HUES48 (cell line): ENCODE measurements at regions not wholly inside any gene's neighbourhood (a gene's known extent, or its start where the extent isn't known, plus 50 kb on each side); places are given as distances from the start of the nearest gene placed in this dataset.

Source experiments
- H3K27ac ChIP-seq: one replicate; pipeline ENCODE4 v1.7.0; 2013; ENCODE audit warnings: low read depth, low read length, inconsistent platforms
- H3K27me3 ChIP-seq: 2 replicates; pipeline ENCODE4 v1.6.1; 2013; ENCODE audit warnings: mild to moderate bottlenecking, low read length; ENCODE audit not compliant: control insufficient read depth, insufficient read depth
- H3K36me3 ChIP-seq: 2 replicates; pipeline ENCODE4 v1.6.1; 2013; ENCODE audit warnings: low read length; ENCODE audit not compliant: control insufficient read depth, insufficient read depth
- H3K4me1 ChIP-seq: 2 replicates; pipeline ENCODE4 v1.6.1; 2013; ENCODE audit warnings: mild to moderate bottlenecking, low read length; ENCODE audit not compliant: control insufficient read depth, insufficient read depth
- H3K4me3 ChIP-seq: 2 replicates; pipeline ENCODE4 v1.5.1; 2013; ENCODE audit warnings: mild to moderate bottlenecking, low read depth, low read length
- H3K9ac ChIP-seq: 2 replicates; pipeline ENCODE4 v1.6.1; 2013; ENCODE audit warnings: mild to moderate bottlenecking, low read depth, low read length, moderate library complexity
- H3K9me3 ChIP-seq: 2 replicates; pipeline ENCODE4 v1.6.1; 2013; ENCODE audit warnings: low read length; ENCODE audit not compliant: control insufficient read depth, insufficient read depth

GRCh38 chr7:106767078-106767477 is 98.0 kb upstream of the PIK3CG start:
- H3K4me3 ChIP-seq: no peak overlapping the region
- no peaks in the 10 kb centered on the region for H3K27me3 ChIP-seq
- no peaks in the 10 kb centered on the region for H3K9me3 ChIP-seq
- 0 out of 2 replicates have a peak, but pooled peaks cover 2% of the 10 kb centered on the region for H3K4me1 ChIP-seq
- H3K36me3 ChIP-seq: no peaks in the 10 kb centered on the region
- no peak overlapping the region for H3K9ac ChIP-seq
- no peak overlapping the region for H3K27ac ChIP-seq

- no peaks in the 10 kb centered on the region for H3K36me3 ChIP-seq
- no peaks in the 10 kb centered on the region for H3K9me3 ChIP-seq
- 0 out of 2 replicates have a peak, but pooled peaks cover 2% of the 10 kb centered on the region for H3K4me1 ChIP-seq
- H3K27ac ChIP-seq: no peak overlapping the region
- H3K27me3 ChIP-seq: no peaks in the 10 kb centered on the region
- H3K9ac ChIP-seq: no peak overlapping the region
- H3K4me3 ChIP-seq: no peak overlapping the region
These were observed 97.4 kb upstream of the PIK3CG start for GRCh38 chr7:106767498-106768323.

- Histone ChIP-seq H3K27ac (no peak overlapping the region), H3K36me3 (no peaks in the 10 kb centered on the region), H3K9me3 (no peaks in the 10 kb centered on the region), H3K4me1 (peaks cover 2% of the 10 kb centered on the region; the same call in 1 of the 2 replicates), H3K27me3 (no peaks in the 10 kb centered on the region), H3K9ac (no peak overlapping the region), H3K4me3 (no peak overlapping the region)
These were observed 96.7 kb upstream of the PIK3CG start for GRCh38 chr7:106768324-106768751.

GRCh38 chr7:106770191-106770590 is 94.9 kb upstream of the PIK3CG start:
- H3K36me3 ChIP-seq: no peaks in the 10 kb centered on the region
- H3K9me3 ChIP-seq: no peaks in the 10 kb centered on the region
- no peak overlapping the region for H3K4me3 ChIP-seq
- H3K4me1 ChIP-seq: peaks cover 2% of the 10 kb centered on the region; the same call in 1 of the 2 replicates
- no peaks in the 10 kb centered on the region for H3K27me3 ChIP-seq
- no peak overlapping the region for H3K9ac ChIP-seq
- H3K27ac ChIP-seq: no peak overlapping the region

GRCh38 chr7:106772655-106773108 is 92.4 kb upstream of the PIK3CG start:
- Histone ChIP-seq H3K27me3 (no peaks in the 10 kb centered on the region), H3K36me3 (no peaks in the 10 kb centered on the region), H3K4me3 (no peak overlapping the region), H3K4me1 (peaks cover 2% of the 10 kb centered on the region; the same call in 1 of the 2 replicates), H3K9me3 (no peaks in the 10 kb centered on the region), H3K27ac (no peak overlapping the region), H3K9ac (no peak overlapping the region)

- H3K4me3 ChIP-seq: no peak overlapping the region
- H3K9ac ChIP-seq: no peak overlapping the region
- peaks cover 2% of the 10 kb centered on the region; the same call in 1 of the 2 replicates for H3K4me1 ChIP-seq
- H3K27me3 ChIP-seq: no peaks in the 10 kb centered on the region
- H3K27ac ChIP-seq: no peak overlapping the region
- no peaks in the 10 kb centered on the region for H3K9me3 ChIP-seq
- no peaks in the 10 kb centered on the region for H3K36me3 ChIP-seq
These were observed 91.9 kb upstream of the PIK3CG start for GRCh38 chr7:106773228-106773627.

- peaks cover 2% of the 10 kb centered on the region; the same call in 1 of the 2 replicates for H3K4me1 ChIP-seq
These were observed 91.4 kb upstream of the PIK3CG start for GRCh38 chr7:106773721-106774120.

GRCh38 chr7:106774213-106774767 is 90.8 kb upstream of the PIK3CG start:
- Histone ChIP-seq H3K27ac (no peak overlapping the region), H3K9me3 (no peaks in the 10 kb centered on the region), H3K27me3 (no peaks in the 10 kb centered on the region), H3K4me1 (peaks cover 2% of the 10 kb centered on the region; the same call in 1 of the 2 replicates), H3K36me3 (no peaks in the 10 kb centered on the region), H3K9ac (no peak overlapping the region), H3K4me3 (no peak overlapping the region)

More at GRCh38 chr7:106773721-106774120, 91.4 kb upstream of the PIK3CG start:
- no peak overlapping the region for H3K9ac ChIP-seq
- no peak overlapping the region for H3K27ac ChIP-seq
- H3K4me3 ChIP-seq: no peak overlapping the region
- H3K9me3 ChIP-seq: no peaks in the 10 kb centered on the region
- no peaks in the 10 kb centered on the region for H3K36me3 ChIP-seq
- no peaks in the 10 kb centered on the region for H3K27me3 ChIP-seq

- no peak overlapping the region for H3K4me3 ChIP-seq
- H3K27ac ChIP-seq: peak overlapping the region; percentile 24
- no peaks in the 10 kb centered on the region for H3K36me3 ChIP-seq
- no peaks in the 10 kb centered on the region for H3K9me3 ChIP-seq
- no peak overlapping the region for H3K9ac ChIP-seq
- H3K27me3 ChIP-seq: no peaks in the 10 kb centered on the region
- H3K4me1 ChIP-seq: peaks cover 2% of the 10 kb centered on the region; the same call in 1 of the 2 replicates
These were observed 90.1 kb upstream of the PIK3CG start for GRCh38 chr7:106774768-106775551.

GRCh38 chr7:106775552-106775936 is 89.5 kb upstream of the PIK3CG start:
- Histone ChIP-seq H3K27ac (peak overlapping the region; percentile 24), H3K27me3 (no peaks in the 10 kb centered on the region), H3K36me3 (no peaks in the 10 kb centered on the region), H3K9me3 (no peaks in the 10 kb centered on the region), H3K9ac (no peak overlapping the region), H3K4me3 (no peak overlapping the region), H3K4me1 (no peaks in the 10 kb centered on the region; the same call in 1 of the 2 replicates)
